ENCODE measurements at regions not wholly inside any gene's neighbourhood (a gene's known extent, or its start where the extent isn't known, plus 50 kb on each side); places are given as distances from the start of the nearest gene placed in this dataset.

DNA sequence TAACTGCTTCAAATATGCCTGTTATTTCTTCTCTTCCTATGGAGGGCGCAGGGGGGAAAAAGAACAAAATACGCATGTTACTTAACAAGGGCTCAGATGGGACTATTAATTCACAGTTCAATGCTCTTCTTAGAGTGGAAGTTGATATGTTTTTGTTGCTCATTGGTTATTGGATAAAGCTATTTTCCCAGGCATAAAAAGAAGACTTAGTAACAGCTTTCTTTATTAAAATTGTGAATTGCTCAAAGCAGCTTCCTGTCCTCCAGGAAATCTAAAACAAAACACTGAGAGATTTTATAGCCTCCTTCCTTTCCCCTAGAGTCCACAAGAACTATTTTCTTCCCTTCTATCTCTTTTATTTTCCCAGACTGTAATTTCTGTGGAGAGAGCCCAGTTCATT lies 180.8 kb downstream of the SH3BP4 start:
- H3K4me3 ChIP-seq (ENCODE audit: low read depth, low read length), result no peak overlapping the region
- no peak for DNase-seq (ENCODE audit: low read depth)
- TF ChIP-seq, protein P1, sequence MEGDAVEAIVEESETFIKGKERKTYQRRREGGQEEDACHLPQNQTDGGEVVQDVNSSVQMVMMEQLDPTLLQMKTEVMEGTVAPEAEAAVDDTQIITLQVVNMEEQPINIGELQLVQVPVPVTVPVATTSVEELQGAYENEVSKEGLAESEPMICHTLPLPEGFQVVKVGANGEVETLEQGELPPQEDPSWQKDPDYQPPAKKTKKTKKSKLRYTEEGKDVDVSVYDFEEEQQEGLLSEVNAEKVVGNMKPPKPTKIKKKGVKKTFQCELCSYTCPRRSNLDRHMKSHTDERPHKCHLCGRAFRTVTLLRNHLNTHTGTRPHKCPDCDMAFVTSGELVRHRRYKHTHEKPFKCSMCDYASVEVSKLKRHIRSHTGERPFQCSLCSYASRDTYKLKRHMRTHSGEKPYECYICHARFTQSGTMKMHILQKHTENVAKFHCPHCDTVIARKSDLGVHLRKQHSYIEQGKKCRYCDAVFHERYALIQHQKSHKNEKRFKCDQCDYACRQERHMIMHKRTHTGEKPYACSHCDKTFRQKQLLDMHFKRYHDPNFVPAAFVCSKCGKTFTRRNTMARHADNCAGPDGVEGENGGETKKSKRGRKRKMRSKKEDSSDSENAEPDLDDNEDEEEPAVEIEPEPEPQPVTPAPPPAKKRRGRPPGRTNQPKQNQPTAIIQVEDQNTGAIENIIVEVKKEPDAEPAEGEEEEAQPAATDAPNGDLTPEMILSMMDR (IDR thresholded peaks at IDR 0.05; ENCODE audit: control insufficient read depth, extremely low read depth, insufficient read depth), result no peak

DNA sequence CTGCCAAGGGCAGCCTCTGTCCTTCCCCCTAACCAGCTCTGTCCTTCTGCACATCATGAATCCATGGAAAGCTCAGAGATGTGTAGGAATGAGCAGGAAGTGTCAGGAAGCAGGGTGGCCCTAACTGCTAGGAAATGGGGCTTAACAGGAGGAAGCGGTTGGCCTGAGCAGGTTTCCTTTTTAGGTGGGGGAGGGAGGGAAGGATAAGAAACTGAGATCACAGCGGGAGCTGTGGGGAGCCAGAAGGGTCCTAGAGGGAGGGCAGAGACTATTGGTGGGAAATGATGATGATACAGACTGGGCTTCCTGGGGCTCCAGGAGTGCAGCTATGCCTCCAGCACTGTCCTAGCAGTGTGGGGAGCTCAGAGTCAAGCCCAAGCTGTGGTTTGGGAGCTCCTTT lies 182.0 kb downstream of the SH3BP4 start:
- TF ChIP-seq, protein P1 (IDR thresholded peaks at IDR 0.05; ENCODE audit: control insufficient read depth, extremely low read depth, insufficient read depth), result no peak
- no peak for DNase-seq (ENCODE audit: low read depth)
- no peak overlapping the region for H3K4me3 ChIP-seq (ENCODE audit: low read depth, low read length)

DNA sequence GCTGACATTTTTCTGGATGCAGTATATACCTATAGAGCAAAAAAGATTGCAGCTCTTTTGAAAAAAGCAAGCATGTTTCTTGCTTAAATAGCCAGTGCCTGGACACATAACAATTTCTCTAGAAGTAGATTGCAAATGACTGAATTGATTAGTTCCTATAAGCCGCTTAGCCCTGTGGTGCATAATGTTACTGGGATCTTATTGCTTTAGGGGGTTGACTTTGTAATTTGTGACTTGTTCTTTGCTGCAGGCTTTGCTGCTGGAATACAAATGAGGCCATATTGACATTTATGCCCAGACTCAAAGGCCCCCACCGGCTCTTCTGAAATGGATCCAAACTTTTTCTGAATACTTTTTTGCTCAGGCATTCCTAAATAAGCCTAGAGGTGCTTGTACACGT lies 182.6 kb downstream of the SH3BP4 start:
- TF ChIP-seq, protein P1 (IDR thresholded peaks at IDR 0.05; ENCODE audit: control insufficient read depth, extremely low read depth, insufficient read depth), result no peak
- DNase-seq (ENCODE audit: low read depth), result no peak
- H3K4me3 ChIP-seq (ENCODE audit: low read depth, low read length), result no peak overlapping the region

DNA sequence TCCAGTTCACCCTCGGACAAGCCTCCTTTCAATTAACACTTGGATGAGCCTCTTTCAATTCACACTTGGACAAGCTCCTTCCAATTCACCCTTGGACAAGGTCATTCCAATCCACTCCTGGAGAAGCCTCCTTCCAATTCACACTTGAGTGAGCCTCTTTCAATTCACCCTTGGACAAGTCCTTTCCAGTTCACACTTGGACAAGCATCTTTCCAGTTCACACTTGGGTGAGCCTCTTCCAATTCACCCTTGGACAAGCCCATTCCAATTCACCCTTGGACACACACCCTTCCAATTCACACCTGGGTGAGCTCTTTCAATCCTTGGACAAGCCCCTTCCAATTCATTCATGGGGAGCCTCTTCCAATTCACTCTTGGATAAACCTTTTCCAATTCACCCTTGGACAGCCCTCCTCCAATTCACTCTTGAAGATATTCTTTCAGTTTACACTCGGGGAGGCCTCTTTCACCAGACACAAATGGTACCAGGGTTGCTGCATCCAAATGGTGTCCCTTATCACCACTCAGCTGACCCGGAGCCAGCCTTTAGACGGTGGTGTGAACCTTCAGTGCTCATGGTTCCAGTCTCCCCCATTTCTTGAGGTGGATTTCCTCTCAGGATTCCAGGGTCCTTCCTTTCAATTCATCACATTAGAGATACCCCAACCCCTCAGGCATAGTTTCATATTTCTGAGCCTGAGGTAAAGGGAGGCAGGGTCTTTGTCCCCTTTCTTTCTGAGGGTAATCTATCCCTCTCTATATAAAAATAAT lies 183.6 kb downstream of the SH3BP4 start:
- TF ChIP-seq, protein P1 (IDR thresholded peaks at IDR 0.05; ENCODE audit: control insufficient read depth, extremely low read depth, insufficient read depth), result no peak
- no peak for DNase-seq (ENCODE audit: low read depth)
- H3K4me3 ChIP-seq (ENCODE audit: low read depth, low read length), result no peak overlapping the region

DNA sequence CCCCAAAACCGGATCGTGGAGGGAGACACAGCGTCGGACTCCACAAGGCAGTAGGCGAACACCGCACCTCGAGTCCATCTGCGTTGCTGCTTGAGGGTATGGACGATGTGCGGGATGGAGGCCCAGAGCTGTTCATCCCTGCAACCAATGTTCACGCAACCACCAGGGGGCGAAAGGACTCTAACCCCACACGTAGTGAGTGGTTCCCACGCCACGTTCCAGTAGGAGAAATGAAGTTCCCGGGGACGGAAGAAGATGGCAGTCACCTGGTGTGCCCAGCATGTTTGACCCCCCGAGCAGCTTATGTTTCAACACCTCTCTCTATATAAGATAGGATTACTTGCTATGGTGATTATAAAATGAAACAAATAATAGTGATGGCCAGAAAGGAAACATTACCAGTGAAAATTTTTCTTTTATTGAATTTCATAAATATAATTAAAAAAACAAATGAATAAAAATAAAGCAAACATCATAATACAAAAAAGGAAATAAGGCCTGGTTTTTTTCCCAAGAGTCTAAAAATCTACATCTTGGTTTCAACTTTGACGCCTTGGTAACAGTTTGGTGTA lies 184.3 kb downstream of the SH3BP4 start:
- H3K4me3 ChIP-seq (ENCODE audit: low read depth, low read length), result no peak overlapping the region
- DNase-seq (ENCODE audit: low read depth), result peak; percentile 54
- TF ChIP-seq, protein P1 (IDR thresholded peaks at IDR 0.05; ENCODE audit: control insufficient read depth, extremely low read depth, insufficient read depth), result peak; percentile 88

GRCh38 chr2:235138339-235138738 lies 186.5 kb downstream of the SH3BP4 start:
- TF ChIP-seq, protein P1 (IDR thresholded peaks at IDR 0.05; ENCODE audit: control insufficient read depth, extremely low read depth, insufficient read depth), result no peak
- no peak overlapping the region for H3K4me3 ChIP-seq (ENCODE audit: low read depth, low read length)
- no peak for DNase-seq (ENCODE audit: low read depth)

Measured in LNCaP clone FGC (cell line).